DOHH2 (cell line): ENCODE measurements at regions not wholly inside any gene's neighbourhood (a gene's known extent, or its start where the extent isn't known, plus 50 kb on each side); places are given as distances from the start of the nearest gene placed in this dataset.

Source experiments
- H3F3A ChIP-seq: fragments of 200-600 bp; sonication (generic), shearing (Covaris generic); 2 replicates; pipeline ENCODE4 v1.6.0; 2016; ENCODE audit warnings: antibody characterized with exemption, mild to moderate bottlenecking; ENCODE audit not compliant: control insufficient read depth, insufficient read depth
- H3K27ac ChIP-seq: fragments of 200-600 bp; sonication (generic); 2 replicates; pipeline ENCODE4 v1.5.1; 2014; ENCODE audit warnings: low read depth, mild to moderate bottlenecking, low read length, moderate library complexity
- H3K27me3 ChIP-seq: fragments of 200-600 bp; sonication (generic); 2 replicates; pipeline ENCODE4 v1.6.1; 2014; ENCODE audit warnings: mild to moderate bottlenecking, low read length, mixed read lengths; ENCODE audit not compliant: control insufficient read depth
- H3K36me3 ChIP-seq: fragments of 200-600 bp; sonication (generic); 2 replicates; pipeline ENCODE4 v1.6.1; 2014; ENCODE audit warnings: mild to moderate bottlenecking, low read length, moderate library complexity, mixed read lengths; ENCODE audit not compliant: control insufficient read depth
- H3K4me1 ChIP-seq: fragments of 200-600 bp; sonication (generic); 2 replicates; pipeline ENCODE4 v1.6.1; 2014; ENCODE audit warnings: mild to moderate bottlenecking, low read length, mixed read lengths; ENCODE audit not compliant: control insufficient read depth
- H3K4me2 ChIP-seq: fragments of 200-600 bp; sonication (generic); 2 replicates; pipeline ENCODE4 v1.6.0; 2014; ENCODE audit warnings: mild to moderate bottlenecking, low read length, moderate library complexity
- H3K4me3 ChIP-seq: fragments of 200-600 bp; sonication (generic); 2 replicates; pipeline ENCODE4 v1.5.1; 2014; ENCODE audit warnings: mild to moderate bottlenecking, low read length, mixed read lengths
- H3K79me2 ChIP-seq: fragments of 200-600 bp; sonication (generic); 2 replicates; pipeline ENCODE4 v1.6.1; 2014; ENCODE audit warnings: mild to moderate bottlenecking, low read length, mixed read lengths; ENCODE audit not compliant: control insufficient read depth
- H3K9me2 ChIP-seq: fragments of 200-600 bp; sonication (generic); replicated peaks from 2 replicates; pipeline ENCODE4 v1.6.1; 2014; ENCODE audit warnings: mild to moderate bottlenecking, low read length, mixed read lengths; ENCODE audit not compliant: control insufficient read depth
- H3K9me3 ChIP-seq: fragments of 200-600 bp; sonication (generic); 2 replicates; pipeline ENCODE4 v1.6.1; 2014; ENCODE audit warnings: antibody characterized with exemption, low read length, mixed read lengths; ENCODE audit not compliant: control insufficient read depth, insufficient read depth
- H4K20me1 ChIP-seq: fragments of 200-600 bp; sonication (generic); 2 replicates; pipeline ENCODE4 v1.6.0; 2014; ENCODE audit warnings: low read depth, mild to moderate bottlenecking, antibody characterized with exemption, low read length, moderate library complexity; ENCODE audit not compliant: control insufficient read depth, insufficient read depth
- EZH2phosphoT487 ChIP-seq: fragments of 200-600 bp; sonication (generic); IDR thresholded peaks from 2 replicates; pipeline ENCODE4 v1.6.1; 2017; ENCODE audit warnings: borderline replicate concordance, mild to moderate bottlenecking, antibody characterized with exemption, low read length, moderate library complexity, mixed read lengths
- TF ChIP-seq, protein P1 (sequence below): fragments of 200-600 bp; sonication (generic); IDR thresholded peaks from one replicate; pipeline ENCODE4 v1.5.1; 2014; ENCODE audit warnings: antibody characterized with exemption, mild to moderate bottlenecking, low read depth, low read length; ENCODE audit not compliant: poor library complexity, severe bottlenecking

- Histone ChIP-seq H3K79me2 (peaks cover 67% of the 10 kb centered on the region), H3F3A (peaks cover 36% of the 10 kb centered on the region), H3K4me1 (peaks cover 97% of the 10 kb centered on the region), H3K27ac (peak overlapping the region; percentile 96), H3K4me2 (peak overlapping the region; percentile 86), H3K9me3 (no peaks in the 10 kb centered on the region), H3K4me3 (peak overlapping the region; percentile 63), H4K20me1 (no peaks in the 10 kb centered on the region), H3K27me3 (no peaks in the 10 kb centered on the region), H3K9me2 (no peaks in the 10 kb centered on the region), H3K36me3 (peaks cover 46% of the 10 kb centered on the region)
- TF ChIP-seq, protein P1, sequence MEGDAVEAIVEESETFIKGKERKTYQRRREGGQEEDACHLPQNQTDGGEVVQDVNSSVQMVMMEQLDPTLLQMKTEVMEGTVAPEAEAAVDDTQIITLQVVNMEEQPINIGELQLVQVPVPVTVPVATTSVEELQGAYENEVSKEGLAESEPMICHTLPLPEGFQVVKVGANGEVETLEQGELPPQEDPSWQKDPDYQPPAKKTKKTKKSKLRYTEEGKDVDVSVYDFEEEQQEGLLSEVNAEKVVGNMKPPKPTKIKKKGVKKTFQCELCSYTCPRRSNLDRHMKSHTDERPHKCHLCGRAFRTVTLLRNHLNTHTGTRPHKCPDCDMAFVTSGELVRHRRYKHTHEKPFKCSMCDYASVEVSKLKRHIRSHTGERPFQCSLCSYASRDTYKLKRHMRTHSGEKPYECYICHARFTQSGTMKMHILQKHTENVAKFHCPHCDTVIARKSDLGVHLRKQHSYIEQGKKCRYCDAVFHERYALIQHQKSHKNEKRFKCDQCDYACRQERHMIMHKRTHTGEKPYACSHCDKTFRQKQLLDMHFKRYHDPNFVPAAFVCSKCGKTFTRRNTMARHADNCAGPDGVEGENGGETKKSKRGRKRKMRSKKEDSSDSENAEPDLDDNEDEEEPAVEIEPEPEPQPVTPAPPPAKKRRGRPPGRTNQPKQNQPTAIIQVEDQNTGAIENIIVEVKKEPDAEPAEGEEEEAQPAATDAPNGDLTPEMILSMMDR: no peak
- no peak for TF ChIP-seq EZH2phosphoT487
Measured at GRCh38 chr5:124649491-124650146, 96.8 kb downstream of the ZNF608 start.

DNA sequence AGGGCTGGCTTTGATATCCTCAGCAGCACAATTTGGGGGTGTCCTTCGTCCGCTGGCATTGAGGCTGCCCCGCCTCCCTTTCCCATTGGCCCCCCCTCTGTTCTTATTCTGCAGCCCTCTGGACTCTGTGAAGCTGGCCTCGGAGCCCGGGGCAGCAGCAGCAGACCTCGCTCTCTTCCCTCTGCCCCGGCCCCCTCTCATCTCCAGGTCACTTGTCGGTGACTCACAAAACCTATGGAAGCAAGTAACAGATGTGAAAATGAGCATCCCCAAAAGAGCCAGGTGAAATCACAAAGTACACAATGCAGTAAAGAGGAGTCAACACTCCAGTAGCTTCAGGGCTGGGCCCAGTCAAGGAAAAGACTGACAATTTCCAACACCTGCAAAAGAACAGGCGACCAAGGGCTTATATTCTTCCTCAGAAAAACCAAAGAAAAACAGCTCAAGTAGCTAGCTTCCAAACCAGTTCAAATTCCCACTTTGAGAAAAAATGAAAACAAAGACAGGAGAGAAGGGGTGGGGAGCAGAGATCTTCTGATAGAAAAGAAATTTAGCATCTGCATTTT, 97.5 kb downstream of the ZNF608 start:
- Histone ChIP-seq H4K20me1 (no peaks in the 10 kb centered on the region), H3K27me3 (no peaks in the 10 kb centered on the region), H3K9me3 (no peaks in the 10 kb centered on the region), H3K4me3 (peak overlapping the region; percentile 63), H3K9me2 (no peaks in the 10 kb centered on the region), H3K79me2 (peaks cover 61% of the 10 kb centered on the region), H3F3A (peaks cover 36% of the 10 kb centered on the region), H3K36me3 (peaks cover 51% of the 10 kb centered on the region), H3K4me2 (peak overlapping the region; percentile 86), H3K4me1 (peaks cover 97% of the 10 kb centered on the region), H3K27ac (peak overlapping the region; percentile 96)
- TF ChIP-seq, protein P1: no peak
- no peak for TF ChIP-seq EZH2phosphoT487

DNA sequence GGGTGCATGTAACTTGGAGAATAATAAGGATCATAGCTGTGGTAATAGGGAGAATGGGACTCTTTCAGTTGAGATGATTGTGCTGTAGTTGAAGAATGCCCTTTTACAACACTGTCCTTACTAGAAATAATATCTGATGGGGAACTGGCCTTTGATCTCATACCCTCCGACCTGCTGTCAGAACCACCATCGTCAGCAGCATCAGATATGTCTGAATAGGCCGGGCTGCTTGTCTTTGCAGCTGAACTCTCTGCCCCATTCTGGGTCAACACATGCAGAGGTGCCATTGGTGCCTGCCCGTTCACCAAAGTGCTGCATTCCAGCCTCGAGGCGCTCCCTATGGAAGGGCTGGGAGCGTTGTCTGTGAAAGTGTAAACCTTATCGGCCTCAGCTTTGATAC, 99.1 kb downstream of the ZNF608 start:
- H3K27ac ChIP-seq: peak overlapping the region; percentile 54
- no peak for TF ChIP-seq EZH2phosphoT487
- TF ChIP-seq, protein P1: no peak
- H4K20me1 ChIP-seq: no peaks in the 10 kb centered on the region
- H3F3A ChIP-seq: peaks cover 24% of the 10 kb centered on the region
- H3K36me3 ChIP-seq: peaks cover 60% of the 10 kb centered on the region
- peak overlapping the region; percentile 32 for H3K4me3 ChIP-seq
- H3K79me2 ChIP-seq: peaks cover 44% of the 10 kb centered on the region
- H3K9me2 ChIP-seq: no peaks in the 10 kb centered on the region
- H3K4me2 ChIP-seq: peak overlapping the region; percentile 86
- no peaks in the 10 kb centered on the region for H3K27me3 ChIP-seq
- H3K9me3 ChIP-seq: no peaks in the 10 kb centered on the region
- peaks cover 97% of the 10 kb centered on the region for H3K4me1 ChIP-seq
